GM23338 (cell line): ENCODE measurements at regions not wholly inside any gene's neighbourhood (a gene's known extent, or its start where the extent isn't known, plus 50 kb on each side); places are given as distances from the start of the nearest gene placed in this dataset.

Experiments used
- ATAC-seq: fragments of 200-7000 bp; cut with Tn5 transposase; 3 replicates; pipeline ENCODE4 v1.9.1; 2020
- DNase-seq: peaks from one replicate; pipeline ENCODE4 v3.0.0-alpha.2; 2015; ENCODE audit warnings: low spot score
- H2AFZ ChIP-seq: fragments of 200-600 bp; sonication (generic); 2 replicates; pipeline ENCODE4 v1.8.0; 2016; ENCODE audit warnings: antibody characterized with exemption, mild to moderate bottlenecking, moderate library complexity
- H3F3A ChIP-seq: fragments of 200-600 bp; sonication (generic); replicated peaks from 2 replicates; pipeline ENCODE4 v1.8.0; 2017; ENCODE audit warnings: antibody characterized with exemption, mixed run types, low read depth
- H3K27ac ChIP-seq: fragments of 200-600 bp; sonication (generic); 2 replicates; pipeline ENCODE4 v1.6.1; 2016; ENCODE audit warnings: low read depth
- H3K27me3 ChIP-seq: fragments of 200-600 bp; sonication (generic); 2 replicates; pipeline ENCODE4 v1.8.0; 2016; ENCODE audit warnings: mild to moderate bottlenecking, mixed run types, moderate library complexity; ENCODE audit not compliant: insufficient read depth
- H3K36me3 ChIP-seq: fragments of 200-600 bp; sonication (generic); 2 replicates; pipeline ENCODE4 v1.8.0; 2016; ENCODE audit warnings: mild to moderate bottlenecking; ENCODE audit not compliant: insufficient read depth
- H3K4me1 ChIP-seq: fragments of 200-600 bp; sonication (generic); 2 replicates; pipeline ENCODE4 v1.8.0; 2016; ENCODE audit warnings: mild to moderate bottlenecking, moderate library complexity; ENCODE audit not compliant: insufficient read depth
- H3K4me2 ChIP-seq: fragments of 200-600 bp; sonication (generic); 2 replicates; pipeline ENCODE4 v1.7.1; 2017; ENCODE audit warnings: mixed run types
- H3K4me3 ChIP-seq: fragments of 200-600 bp; sonication (generic); 2 replicates; pipeline ENCODE4 v1.6.1; 2016; ENCODE audit warnings: mixed run types
- H3K79me2 ChIP-seq: fragments of 200-600 bp; sonication (generic); replicated peaks from 2 replicates; pipeline ENCODE4 v1.8.0; 2017; ENCODE audit warnings: mild to moderate bottlenecking; ENCODE audit not compliant: insufficient read depth
- H3K9me2 ChIP-seq: fragments of 200-600 bp; sonication (generic); 2 replicates; pipeline ENCODE4 v1.8.0; 2017; ENCODE audit not compliant: insufficient read depth
- H4K20me1 ChIP-seq: fragments of 200-600 bp; sonication (generic); replicated peaks from 2 replicates; pipeline ENCODE4 v1.8.0; 2017; ENCODE audit warnings: mild to moderate bottlenecking; ENCODE audit not compliant: insufficient read depth
- H3K27ac Mint-ChIP-seq: 2 replicates; pipeline ENCODE4 v1.8.0; 2020; ENCODE audit warnings: inconsistent platforms, mild to moderate bottlenecking, moderate library complexity, mixed read lengths
- H3K27me3 Mint-ChIP-seq: 3 replicates; pipeline ENCODE4 v1.8.0; 2022; ENCODE audit warnings: low read depth, mild to moderate bottlenecking, moderate library complexity, mixed read lengths, inconsistent platforms; ENCODE audit not compliant: insufficient read depth, poor library complexity
- H3K36me3 Mint-ChIP-seq: 3 replicates; pipeline ENCODE4 v1.8.0; 2021; ENCODE audit warnings: low read depth, mild to moderate bottlenecking, inconsistent platforms, moderate library complexity, mixed read lengths
- H3K4me1 Mint-ChIP-seq: 3 replicates; pipeline ENCODE4 v1.8.0; 2020; ENCODE audit warnings: mild to moderate bottlenecking, inconsistent platforms, mixed read lengths
- H3K4me3 Mint-ChIP-seq: 3 replicates; pipeline ENCODE4 v1.8.0; 2021; ENCODE audit warnings: moderate library complexity, mild to moderate bottlenecking, inconsistent platforms, mixed read lengths
- H3K9me3 Mint-ChIP-seq: 3 replicates; pipeline ENCODE4 v1.8.0; 2020; ENCODE audit warnings: moderate library complexity, mild to moderate bottlenecking, inconsistent platforms, mixed read lengths
- CREB1 ChIP-seq: fragments of 250-450 bp; sonication (Bioruptor Pico); IDR thresholded peaks from 2 replicates; pipeline ENCODE4 v1.5.0; 2020; ENCODE audit warnings: low read depth, mild to moderate bottlenecking, moderate library complexity
- EZH2 ChIP-seq: fragments of 200-600 bp; sonication (generic); IDR thresholded peaks from one replicate; pipeline ENCODE4 v1.8.0; 2017; ENCODE audit warnings: antibody characterized with exemption, mild to moderate bottlenecking, low read depth; ENCODE audit not compliant: unreplicated experiment
- EZH2phosphoT487 ChIP-seq: fragments of 200-600 bp; sonication (generic); IDR thresholded peaks from one replicate; pipeline ENCODE4 v1.8.1; 2018; ENCODE audit warnings: antibody characterized with exemption; ENCODE audit not compliant: unreplicated experiment
- JUNB ChIP-seq: IDR thresholded peaks from one replicate; pipeline ENCODE4 v1.6.1; 2016; ENCODE audit warnings: antibody characterized with exemption; ENCODE audit not compliant: unreplicated experiment
- NANOG ChIP-seq: IDR thresholded peaks from 2 replicates; pipeline ENCODE4 v1.6.1; 2016; ENCODE audit warnings: antibody characterized with exemption, borderline replicate concordance
- POLR2AphosphoS5 ChIP-seq: IDR thresholded peaks from 2 replicates; pipeline ENCODE4 v1.6.1; 2016; ENCODE audit warnings: antibody characterized with exemption, low read depth
- STAT1 ChIP-seq: IDR thresholded peaks from one replicate; pipeline ENCODE4 v1.6.1; 2016; ENCODE audit warnings: antibody characterized with exemption; ENCODE audit not compliant: unreplicated experiment
- ZNF114 ChIP-seq: fragments of 250-450 bp; sonication (Bioruptor Pico); IDR thresholded peaks from 2 replicates; pipeline ENCODE4 v1.5.0; 2020; ENCODE audit warnings: mild to moderate bottlenecking, moderate library complexity
- ZNF331 ChIP-seq: fragments of 250-450 bp; sonication (Bioruptor Pico); IDR thresholded peaks from 2 replicates; pipeline ENCODE4 v1.5.0; 2020; ENCODE audit warnings: low read depth, mild to moderate bottlenecking, moderate library complexity
- TF ChIP-seq, protein P1 (sequence below), 2 experiments: fragments of 200-600 bp in 1 of 2; sonication (generic) in 1 of 2; conservative IDR thresholded peaks; 2 replicates each; pipeline versions ENCODE4 v1.5.1 to v1.6.1; 2016 to 2017; ENCODE audit warnings: antibody characterized with exemption in 2 of 2, low read depth in 2 of 2, mild to moderate bottlenecking in 2 of 2, moderate library complexity in 1 of 2
- TF ChIP-seq, protein P2 (sequence below): fragments of 250-450 bp; sonication (Bioruptor Pico); IDR thresholded peaks from 2 replicates; pipeline ENCODE4 v1.5.0; 2020; ENCODE audit warnings: mild to moderate bottlenecking, moderate library complexity
- TF ChIP-seq, protein P3 (sequence below): IDR thresholded peaks from 2 replicates; pipeline ENCODE4 v1.6.1; 2016; ENCODE audit warnings: antibody characterized with exemption
- TF ChIP-seq, protein P4 (sequence below): IDR thresholded peaks from one replicate; pipeline ENCODE4 v1.6.1; 2018; ENCODE audit warnings: antibody characterized with exemption; ENCODE audit not compliant: unreplicated experiment

DNA sequence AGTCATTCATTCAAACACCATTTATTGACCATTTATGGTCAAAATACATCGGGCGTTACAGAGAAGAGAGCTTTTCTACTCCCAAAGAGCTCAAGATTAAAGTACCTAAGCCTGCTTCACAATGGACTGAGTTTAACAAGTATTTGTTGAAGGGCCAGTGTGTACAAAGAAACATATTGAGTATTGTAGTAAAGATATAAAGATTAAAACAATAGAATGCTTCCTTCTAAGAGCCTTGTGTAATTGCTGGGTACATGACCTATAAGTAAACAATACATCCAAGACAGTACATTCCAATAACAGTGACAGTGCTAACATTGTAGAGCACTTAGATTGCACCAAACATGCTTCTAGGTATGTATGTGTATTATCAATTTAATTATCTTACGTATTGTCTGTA, 695.5 kb downstream of the PCDH7 start:
- Histone ChIP-seq H3K4me2 (no peak overlapping the region), H3F3A (no peaks in the 10 kb centered on the region), H3K27ac (no peak overlapping the region), H4K20me1 (no peaks in the 10 kb centered on the region), H3K79me2 (no peaks in the 10 kb centered on the region), H3K9me2 (no peaks in the 10 kb centered on the region), H3K4me1 (no peaks in the 10 kb centered on the region), H3K36me3 (no peaks in the 10 kb centered on the region), H2AFZ (no peak overlapping the region), H3K4me3 (no peak overlapping the region), H3K27me3 (no peaks in the 10 kb centered on the region)
- H3K4me1 Mint-ChIP-seq, result no peaks in the 10 kb centered on the region
- H3K27me3 Mint-ChIP-seq, result no peaks in the 10 kb centered on the region
- no peaks in the 10 kb centered on the region for H3K9me3 Mint-ChIP-seq
- no peaks in the 10 kb centered on the region for H3K36me3 Mint-ChIP-seq
- no peak overlapping the region for H3K4me3 Mint-ChIP-seq
- ATAC-seq (no peak), DNase-seq (no peak)
- TF ChIP-seq CREB1 (CRISPR knock-in tag) (no peak), ZNF114 (no peak), EZH2 (no peak), NANOG (no peak), ZNF331 (CRISPR knock-in tag) (no peak), JUNB (no peak), POLR2AphosphoS5 (no peak), EZH2phosphoT487 (no peak), STAT1 (no peak)
- TF ChIP-seq, protein P1, sequence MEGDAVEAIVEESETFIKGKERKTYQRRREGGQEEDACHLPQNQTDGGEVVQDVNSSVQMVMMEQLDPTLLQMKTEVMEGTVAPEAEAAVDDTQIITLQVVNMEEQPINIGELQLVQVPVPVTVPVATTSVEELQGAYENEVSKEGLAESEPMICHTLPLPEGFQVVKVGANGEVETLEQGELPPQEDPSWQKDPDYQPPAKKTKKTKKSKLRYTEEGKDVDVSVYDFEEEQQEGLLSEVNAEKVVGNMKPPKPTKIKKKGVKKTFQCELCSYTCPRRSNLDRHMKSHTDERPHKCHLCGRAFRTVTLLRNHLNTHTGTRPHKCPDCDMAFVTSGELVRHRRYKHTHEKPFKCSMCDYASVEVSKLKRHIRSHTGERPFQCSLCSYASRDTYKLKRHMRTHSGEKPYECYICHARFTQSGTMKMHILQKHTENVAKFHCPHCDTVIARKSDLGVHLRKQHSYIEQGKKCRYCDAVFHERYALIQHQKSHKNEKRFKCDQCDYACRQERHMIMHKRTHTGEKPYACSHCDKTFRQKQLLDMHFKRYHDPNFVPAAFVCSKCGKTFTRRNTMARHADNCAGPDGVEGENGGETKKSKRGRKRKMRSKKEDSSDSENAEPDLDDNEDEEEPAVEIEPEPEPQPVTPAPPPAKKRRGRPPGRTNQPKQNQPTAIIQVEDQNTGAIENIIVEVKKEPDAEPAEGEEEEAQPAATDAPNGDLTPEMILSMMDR (conservative IDR thresholded peaks at IDR 0.05; ENCODE audit: low read depth in 2 of 2), result no peak
- TF ChIP-seq, protein P2, sequence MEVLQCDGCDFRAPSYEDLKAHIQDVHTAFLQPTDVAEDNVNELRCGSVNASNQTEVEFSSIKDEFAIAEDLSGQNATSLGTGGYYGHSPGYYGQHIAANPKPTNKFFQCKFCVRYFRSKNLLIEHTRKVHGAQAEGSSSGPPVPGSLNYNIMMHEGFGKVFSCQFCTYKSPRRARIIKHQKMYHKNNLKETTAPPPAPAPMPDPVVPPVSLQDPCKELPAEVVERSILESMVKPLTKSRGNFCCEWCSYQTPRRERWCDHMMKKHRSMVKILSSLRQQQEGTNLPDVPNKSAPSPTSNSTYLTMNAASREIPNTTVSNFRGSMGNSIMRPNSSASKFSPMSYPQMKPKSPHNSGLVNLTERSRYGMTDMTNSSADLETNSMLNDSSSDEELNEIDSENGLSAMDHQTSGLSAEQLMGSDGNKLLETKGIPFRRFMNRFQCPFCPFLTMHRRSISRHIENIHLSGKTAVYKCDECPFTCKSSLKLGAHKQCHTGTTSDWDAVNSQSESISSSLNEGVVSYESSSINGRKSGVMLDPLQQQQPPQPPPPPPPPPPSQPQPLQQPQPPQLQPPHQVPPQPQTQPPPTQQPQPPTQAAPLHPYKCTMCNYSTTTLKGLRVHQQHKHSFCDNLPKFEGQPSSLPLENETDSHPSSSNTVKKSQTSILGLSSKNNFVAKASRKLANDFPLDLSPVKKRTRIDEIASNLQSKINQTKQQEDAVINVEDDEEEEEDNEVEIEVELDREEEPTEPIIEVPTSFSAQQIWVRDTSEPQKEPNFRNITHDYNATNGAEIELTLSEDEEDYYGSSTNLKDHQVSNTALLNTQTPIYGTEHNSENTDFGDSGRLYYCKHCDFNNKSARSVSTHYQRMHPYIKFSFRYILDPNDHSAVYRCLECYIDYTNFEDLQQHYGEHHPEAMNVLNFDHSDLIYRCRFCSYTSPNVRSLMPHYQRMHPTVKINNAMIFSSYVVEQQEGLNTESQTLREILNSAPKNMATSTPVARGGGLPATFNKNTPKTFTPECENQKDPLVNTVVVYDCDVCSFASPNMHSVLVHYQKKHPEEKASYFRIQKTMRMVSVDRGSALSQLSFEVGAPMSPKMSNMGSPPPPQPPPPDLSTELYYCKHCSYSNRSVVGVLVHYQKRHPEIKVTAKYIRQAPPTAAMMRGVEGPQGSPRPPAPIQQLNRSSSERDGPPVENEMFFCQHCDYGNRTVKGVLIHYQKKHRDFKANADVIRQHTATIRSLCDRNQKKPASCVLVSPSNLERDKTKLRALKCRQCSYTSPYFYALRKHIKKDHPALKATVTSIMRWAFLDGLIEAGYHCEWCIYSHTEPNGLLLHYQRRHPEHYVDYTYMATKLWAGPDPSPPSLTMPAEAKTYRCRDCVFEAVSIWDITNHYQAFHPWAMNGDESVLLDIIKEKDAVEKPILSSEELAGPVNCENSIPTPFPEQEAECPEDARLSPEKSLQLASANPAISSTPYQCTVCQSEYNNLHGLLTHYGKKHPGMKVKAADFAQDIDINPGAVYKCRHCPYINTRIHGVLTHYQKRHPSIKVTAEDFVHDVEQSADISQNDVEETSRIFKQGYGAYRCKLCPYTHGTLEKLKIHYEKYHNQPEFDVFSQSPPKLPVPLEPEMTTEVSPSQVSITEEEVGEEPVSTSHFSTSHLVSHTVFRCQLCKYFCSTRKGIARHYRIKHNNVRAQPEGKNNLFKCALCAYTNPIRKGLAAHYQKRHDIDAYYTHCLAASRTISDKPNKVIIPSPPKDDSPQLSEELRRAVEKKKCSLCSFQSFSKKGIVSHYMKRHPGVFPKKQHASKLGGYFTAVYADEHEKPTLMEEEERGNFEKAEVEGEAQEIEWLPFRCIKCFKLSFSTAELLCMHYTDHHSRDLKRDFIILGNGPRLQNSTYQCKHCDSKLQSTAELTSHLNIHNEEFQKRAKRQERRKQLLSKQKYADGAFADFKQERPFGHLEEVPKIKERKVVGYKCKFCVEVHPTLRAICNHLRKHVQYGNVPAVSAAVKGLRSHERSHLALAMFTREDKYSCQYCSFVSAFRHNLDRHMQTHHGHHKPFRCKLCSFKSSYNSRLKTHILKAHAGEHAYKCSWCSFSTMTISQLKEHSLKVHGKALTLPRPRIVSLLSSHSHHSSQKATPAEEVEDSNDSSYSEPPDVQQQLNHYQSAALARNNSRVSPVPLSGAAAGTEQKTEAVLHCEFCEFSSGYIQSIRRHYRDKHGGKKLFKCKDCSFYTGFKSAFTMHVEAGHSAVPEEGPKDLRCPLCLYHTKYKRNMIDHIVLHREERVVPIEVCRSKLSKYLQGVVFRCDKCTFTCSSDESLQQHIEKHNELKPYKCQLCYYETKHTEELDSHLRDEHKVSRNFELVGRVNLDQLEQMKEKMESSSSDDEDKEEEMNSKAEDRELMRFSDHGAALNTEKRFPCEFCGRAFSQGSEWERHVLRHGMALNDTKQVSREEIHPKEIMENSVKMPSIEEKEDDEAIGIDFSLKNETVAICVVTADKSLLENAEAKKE, result no peak
- TF ChIP-seq, protein P3, sequence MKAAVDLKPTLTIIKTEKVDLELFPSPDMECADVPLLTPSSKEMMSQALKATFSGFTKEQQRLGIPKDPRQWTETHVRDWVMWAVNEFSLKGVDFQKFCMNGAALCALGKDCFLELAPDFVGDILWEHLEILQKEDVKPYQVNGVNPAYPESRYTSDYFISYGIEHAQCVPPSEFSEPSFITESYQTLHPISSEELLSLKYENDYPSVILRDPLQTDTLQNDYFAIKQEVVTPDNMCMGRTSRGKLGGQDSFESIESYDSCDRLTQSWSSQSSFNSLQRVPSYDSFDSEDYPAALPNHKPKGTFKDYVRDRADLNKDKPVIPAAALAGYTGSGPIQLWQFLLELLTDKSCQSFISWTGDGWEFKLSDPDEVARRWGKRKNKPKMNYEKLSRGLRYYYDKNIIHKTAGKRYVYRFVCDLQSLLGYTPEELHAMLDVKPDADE, result no peak
- TF ChIP-seq, protein P4, sequence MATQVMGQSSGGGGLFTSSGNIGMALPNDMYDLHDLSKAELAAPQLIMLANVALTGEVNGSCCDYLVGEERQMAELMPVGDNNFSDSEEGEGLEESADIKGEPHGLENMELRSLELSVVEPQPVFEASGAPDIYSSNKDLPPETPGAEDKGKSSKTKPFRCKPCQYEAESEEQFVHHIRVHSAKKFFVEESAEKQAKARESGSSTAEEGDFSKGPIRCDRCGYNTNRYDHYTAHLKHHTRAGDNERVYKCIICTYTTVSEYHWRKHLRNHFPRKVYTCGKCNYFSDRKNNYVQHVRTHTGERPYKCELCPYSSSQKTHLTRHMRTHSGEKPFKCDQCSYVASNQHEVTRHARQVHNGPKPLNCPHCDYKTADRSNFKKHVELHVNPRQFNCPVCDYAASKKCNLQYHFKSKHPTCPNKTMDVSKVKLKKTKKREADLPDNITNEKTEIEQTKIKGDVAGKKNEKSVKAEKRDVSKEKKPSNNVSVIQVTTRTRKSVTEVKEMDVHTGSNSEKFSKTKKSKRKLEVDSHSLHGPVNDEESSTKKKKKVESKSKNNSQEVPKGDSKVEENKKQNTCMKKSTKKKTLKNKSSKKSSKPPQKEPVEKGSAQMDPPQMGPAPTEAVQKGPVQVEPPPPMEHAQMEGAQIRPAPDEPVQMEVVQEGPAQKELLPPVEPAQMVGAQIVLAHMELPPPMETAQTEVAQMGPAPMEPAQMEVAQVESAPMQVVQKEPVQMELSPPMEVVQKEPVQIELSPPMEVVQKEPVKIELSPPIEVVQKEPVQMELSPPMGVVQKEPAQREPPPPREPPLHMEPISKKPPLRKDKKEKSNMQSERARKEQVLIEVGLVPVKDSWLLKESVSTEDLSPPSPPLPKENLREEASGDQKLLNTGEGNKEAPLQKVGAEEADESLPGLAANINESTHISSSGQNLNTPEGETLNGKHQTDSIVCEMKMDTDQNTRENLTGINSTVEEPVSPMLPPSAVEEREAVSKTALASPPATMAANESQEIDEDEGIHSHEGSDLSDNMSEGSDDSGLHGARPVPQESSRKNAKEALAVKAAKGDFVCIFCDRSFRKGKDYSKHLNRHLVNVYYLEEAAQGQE, result no peak
- no peak overlapping the region for H3K27ac Mint-ChIP-seq
